Heart right ventricle (tissue), 16 donors: ENCODE measurements at regions not wholly inside any gene's neighbourhood (a gene's known extent, or its start where the extent isn't known, plus 50 kb on each side); places are given as distances from the start of the nearest gene placed in this dataset.

Source experiments
- ATAC-seq, 8 donors: fragments of 200-7000 bp; cut with Tn5 transposase; one replicate each; pipeline ENCODE4 v1.9.1; 2020; ENCODE audit warnings: mild to moderate bottlenecking in 8 of 8, moderate library complexity in 8 of 8, moderate number of reproducible peaks in 1 of 8
- DNase-seq, 2 donors: peaks; one replicate each; pipeline ENCODE4 v3.0.0-alpha.2; 2020
- H3K27ac ChIP-seq, 10 donors: fragments of 200-600 bp; sonication (generic) in 2 of 10; one replicate each; pipeline versions ENCODE4 v1.5.0 to v1.8.0; 2020 to 2022; ENCODE audit warnings: mild to moderate bottlenecking in 3 of 10
- H3K27me3 ChIP-seq, 7 donors: fragments of 200-600 bp; one replicate each; pipeline ENCODE4 v1.8.0; 2021 to 2022; ENCODE audit warnings: mild to moderate bottlenecking in 2 of 7
- H3K36me3 ChIP-seq, 9 donors: fragments of 200-600 bp; sonication (generic) in 1 of 9; one replicate each; pipeline versions ENCODE4 v1.5.0 to v1.8.0; 2020 to 2022; ENCODE audit warnings: mild to moderate bottlenecking in 2 of 9
- H3K4me1 ChIP-seq, 9 donors: fragments of 200-600 bp; sonication (generic) in 1 of 9; one replicate each; pipeline versions ENCODE4 v1.5.0 to v1.8.0; 2020 to 2022; ENCODE audit warnings: mild to moderate bottlenecking in 4 of 9
- H3K4me3 ChIP-seq, 10 donors: fragments of 200-600 bp; sonication (generic) in 2 of 10; one replicate each; pipeline versions ENCODE4 v1.5.0 to v1.8.0; 2020 to 2022; ENCODE audit warnings: mild to moderate bottlenecking in 7 of 10, moderate library complexity in 2 of 10
- H3K9me3 ChIP-seq, 11 donors: fragments of 200-600 bp in 10 of 11; sonication (generic) in 2 of 11; one replicate each; pipeline versions ENCODE4 v1.5.0 to v1.8.0; 2013 to 2022; ENCODE audit warnings: mild to moderate bottlenecking in 2 of 11, control low read depth in 1 of 11, moderate library complexity in 1 of 11
- CTCF ChIP-seq, 9 donors: fragments of 200-600 bp; sonication (generic) in 2 of 9; IDR thresholded peaks; one replicate each; pipeline versions ENCODE4 v1.5.0 to v1.8.0; 2021 to 2022; ENCODE audit warnings: antibody characterized with exemption in 9 of 9, mild to moderate bottlenecking in 5 of 9, moderate library complexity in 1 of 9
- WGBS, 2 donors: extraction: QIAGEN DNeasy Blood & Tissue Kit; methylation state at CpG; one replicate each; pipeline ENCODE4 v1.1.7; 2013; ENCODE audit warnings: inconsistent platforms in 1 of 2; 5-methylcytosine and 5-hydroxymethylcytosine counted together
- intact Hi-C, 10 donors: fragments of 100-400 bp; cut with DNase I; formaldehyde crosslinking; loops; one replicate each; pipeline versions ENCODE4 v1.11.1 to v1.14.2; 2022
- donor health status: Arrhythmogenic right ventricular cardiomyopathy.
- donor health status: ischemic (EF 13 %, LVEDD 7.1; RV severe dilation, severe dysfunction).
- donor health status: healthy with polysubstance abuse.
- donor health status: DM: no; HTN: yes; CAD: no.
- donor health status: DM: no; HTN: no; CAD: no.
- donor health status: ischemic (EF 25% LVEDD 6.9; RV normal size, moderate dysfunction).
- donor health status: ischemic (EF 25% LVEDD 5.7; RV mildly dilated, moderate dysfunction).
- donor health status: healthy.
- donor health status: DM: yes; HTN: yes; CAD: no.
- donor health status: Ischemic cardiomyopathy.
- donor health status: ischemic (EF 35%, LVEDD 5.7; RV mildly dilated, moderate dysfunction).
- donor health status: nonischemic (EF 11% LVEDD 7.7; RV severe dilation, severe dysfunction).
- donor health status: DM: yes; HTN: yes; CAD: no.
- donor health status: PGD.
- donor health status: ischemic (EF 29% LVEDD 5.4; RV normal size, mild dysfunction).
- donor health status: nonischemic (EF 23%, LVEDD 6.1; RV moderate dilation, normal function).

- DNase-seq (no peak), ATAC-seq (no peak)
- H3K4me3 ChIP-seq = no peak overlapping the region
- H3K9me3 ChIP-seq = no peaks in the 10 kb centered on the region
- 80 to 84% methylated on average over 5 of the region's 5 CpGs for WGBS, 2 donors
- H3K27me3 ChIP-seq = no peaks in the 10 kb centered on the region
- no peaks in the 10 kb centered on the region for H3K36me3 ChIP-seq
- H3K4me1 ChIP-seq = no peaks in the 10 kb centered on the region
- H3K27ac ChIP-seq = no peak overlapping the region
- intact Hi-C loops = no loop called here
- TF ChIP-seq CTCF (IDR thresholded peaks at IDR 0.05) = no peak
Observed at GRCh38 chr7:118028226-118028625, 155.0 kb upstream of the CTTNBP2 start.

GRCh38 chr7:118029826-118030422 lies 154.0 kb upstream of the LSM8 start:
- ATAC-seq = no peak

GRCh38 chr7:118033273-118033672 lies 150.7 kb upstream of the LSM8 start:
- H3K36me3 ChIP-seq = no peaks in the 10 kb centered on the region
- H3K27me3 ChIP-seq = peaks cover 0 to 9% (median 0%) of the 10 kb centered on the region in 7 donors
- 77 to 78% methylated on average over 1 of the region's 1 CpG for WGBS, 2 donors
- H3K4me1 ChIP-seq = no peaks in the 10 kb centered on the region
- H3K9me3 ChIP-seq = no peaks in the 10 kb centered on the region
- ATAC-seq (no peak), DNase-seq (no peak)
- no peak overlapping the region for H3K4me3 ChIP-seq
- no peak overlapping the region for H3K27ac ChIP-seq
- intact Hi-C loops = no loop called here
- TF ChIP-seq CTCF (IDR thresholded peaks at IDR 0.05) = no peak

More at GRCh38 chr7:118029826-118030422, 154.0 kb upstream of the LSM8 start:
- intact Hi-C loops = no loop called here
- Histone ChIP-seq H3K4me3 (no peak overlapping the region), H3K27ac (no peak overlapping the region), H3K4me1 (no peaks in the 10 kb centered on the region), H3K36me3 (no peaks in the 10 kb centered on the region), H3K27me3 (peaks cover 0 to 5% (median 0%) of the 10 kb centered on the region in 7 donors), H3K9me3 (no peaks in the 10 kb centered on the region)
- no peak for DNase-seq
- TF ChIP-seq CTCF (IDR thresholded peaks at IDR 0.05) = no peak
- 43 to 48% methylated on average over 6 of the region's 6 CpGs for WGBS, 2 donors

- DNase-seq (no peak), ATAC-seq (no peak)
- Histone ChIP-seq H3K4me1 (no peaks in the 10 kb centered on the region), H3K27me3 (peaks cover 0 to 3% (median 0%) of the 10 kb centered on the region in 7 donors), H3K36me3 (no peaks in the 10 kb centered on the region), H3K27ac (no peak overlapping the region), H3K9me3 (no peaks in the 10 kb centered on the region), H3K4me3 (no peak overlapping the region)
- no peak for TF ChIP-seq CTCF (IDR thresholded peaks at IDR 0.05)
- intact Hi-C loops = no loop called here
Observed at GRCh38 chr7:118039963-118040489, 143.9 kb upstream of the LSM8 start.
